Neural cell (in vitro differentiated cells): ENCODE measurements at regions not wholly inside any gene's neighbourhood (a gene's known extent, or its start where the extent isn't known, plus 50 kb on each side); places are given as distances from the start of the nearest gene placed in this dataset.

ENCODE experiments used
- CTCF ChIP-seq: fragments of 450-650 bp; IDR thresholded peaks from 2 replicates; pipeline ENCODE4 v1.5.1; 2014; ENCODE audit warnings: antibody characterized with exemption, mild to moderate bottlenecking, moderate library complexity; ENCODE audit not compliant: poor library complexity, severe bottlenecking
- EZH2 ChIP-seq: fragments of 200-600, 300-800 bp; shearing (Covaris generic), sonication (generic); IDR thresholded peaks from 2 replicates; pipeline ENCODE4 v1.6.1; 2014; ENCODE audit warnings: antibody characterized with exemption, low read length, borderline replicate concordance, mild to moderate bottlenecking; ENCODE audit not compliant: insufficient read depth, poor library complexity, severe bottlenecking
- TAF1 ChIP-seq: IDR thresholded peaks from 2 replicates; pipeline ENCODE4 v1.6.1; 2012; ENCODE audit warnings: low read depth

GRCh38 chr18:68034296-68034695 lies 517.8 kb upstream of the DSEL start:
- TF ChIP-seq EZH2 (no peak), TAF1 (no peak), CTCF (no peak)
